Uterus (tissue), 2 donors: ENCODE measurements at regions not wholly inside any gene's neighbourhood (a gene's known extent, or its start where the extent isn't known, plus 50 kb on each side); places are given as distances from the start of the nearest gene placed in this dataset.

Source experiments
- CTCF ChIP-seq, 4 experiments: fragments of 200-600 bp in 2 of 4; fragments of 450-650 bp in 2 of 4; sonication (generic) in 2 of 4; IDR thresholded peaks; one replicate each; pipeline ENCODE4 v1.5.1; 2016 to 2019; ENCODE audit warnings: antibody characterized with exemption in 4 of 4, mild to moderate bottlenecking in 2 of 4, moderate library complexity in 1 of 4
- POLR2A ChIP-seq, 2 donors: fragments of 450-650 bp; IDR thresholded peaks; one replicate each; pipeline ENCODE4 v1.6.1; 2016; ENCODE audit warnings: antibody characterized with exemption in 2 of 2, mild to moderate bottlenecking in 1 of 2, moderate library complexity in 1 of 2

GRCh38 chr7:35483568-35483967, 211.4 kb downstream of the HERPUD2 start:
- TF ChIP-seq CTCF (IDR thresholded peaks at IDR 0.05) (no peak), POLR2A (IDR thresholded peaks at IDR 0.05) (no peak)
